H1 (cell line): ENCODE measurements at regions not wholly inside any gene's neighbourhood (a gene's known extent, or its start where the extent isn't known, plus 50 kb on each side); places are given as distances from the start of the nearest gene placed in this dataset.

Experiments used
- CTCF ChIA-PET: fragments of 300-600 bp; sonication (Branson Sonifier 250); formaldehyde crosslinking; loops from one replicate; lab custom pipeline; 2021; ENCODE audit not compliant: partially characterized antibody; lab: Charles Lee
- POLR2A ChIA-PET: fragments of 300-600 bp; sonication (Branson Sonifier 250); formaldehyde crosslinking; loops from one replicate; lab custom pipeline; 2021; ENCODE audit warnings: inconsistent platforms; ENCODE audit not compliant: partially characterized antibody; lab: Charles Lee
- DNase-seq, 2 experiments: peaks; one replicate each; pipeline versions ENCODE4 v3.0.0 to v3.0.0-alpha.2; 2010 to 2022; ENCODE audit warnings: low spot score in 2 of 2, low read depth in 1 of 2, mixed read lengths in 1 of 2
- FAIRE-seq: peaks from 2 replicates; lab custom pipeline; 2011; peaks lifted over from hg19 to GRCh38; lab: Jason Lieb, UNC
- H2AFZ ChIP-seq: 2 replicates; pipeline ENCODE4 v1.8.1; 2012; ENCODE audit warnings: low read length, inconsistent platforms
- H2AK5ac ChIP-seq: 2 replicates; pipeline ENCODE4 v1.6.1; 2013; ENCODE audit warnings: low read depth, low read length
- H2BK120ac ChIP-seq: replicated peaks from 2 replicates; pipeline ENCODE3; 2013; ENCODE audit warnings: low read depth, low read length, inconsistent platforms
- H2BK12ac ChIP-seq: 2 replicates; pipeline ENCODE4 v1.6.1; 2013; ENCODE audit warnings: low read depth, low read length
- H2BK15ac ChIP-seq: 2 replicates; pipeline ENCODE4 v1.6.1; 2013; ENCODE audit warnings: low read length
- H2BK20ac ChIP-seq: 2 replicates; pipeline ENCODE4 v1.6.1; 2013; ENCODE audit warnings: low read length
- H2BK5ac ChIP-seq: 2 replicates; pipeline ENCODE4 v1.6.1; 2013; ENCODE audit warnings: low read depth, low read length
- H3K14ac ChIP-seq: 2 replicates; pipeline ENCODE4 v1.6.1; 2013; ENCODE audit warnings: inconsistent platforms; ENCODE audit not compliant: insufficient read length
- H3K18ac ChIP-seq: 2 replicates; pipeline ENCODE4 v1.6.1; 2013; ENCODE audit warnings: low read length; ENCODE audit errors: extremely low read depth
- H3K23ac ChIP-seq: 2 replicates; pipeline ENCODE4 v1.6.1; 2013; ENCODE audit warnings: inconsistent platforms; ENCODE audit not compliant: insufficient read length
- H3K23me2 ChIP-seq: 2 replicates; pipeline ENCODE4 v1.6.1; 2013; ENCODE audit warnings: low read depth, low read length
- H3K27ac ChIP-seq: 2 replicates; pipeline ENCODE4 v1.6.1; 2011; ENCODE audit warnings: low read depth, low read length, inconsistent platforms
- H3K27me3 ChIP-seq, 4 experiments: replicated peaks in 1 of 4; 1 replicate in 1 of 4; 2 replicates in 3 of 4; pipeline versions ENCODE4 v1.6.1 to v1.8.1; 2011 to 2013; ENCODE audit warnings: low read length in 3 of 4, mild to moderate bottlenecking in 3 of 4, inconsistent platforms in 2 of 4, mixed read lengths in 2 of 4, moderate library complexity in 1 of 4; ENCODE audit not compliant: control insufficient read depth in 3 of 4, insufficient read depth in 3 of 4; ENCODE audit errors: extremely low read depth in 1 of 4
- H3K36me3 ChIP-seq, 4 experiments: 2 replicates each; pipeline versions ENCODE4 v1.6.1 to v1.8.1; 2011 to 2013; ENCODE audit warnings: mild to moderate bottlenecking in 4 of 4, low read length in 3 of 4, moderate library complexity in 2 of 4, control low read depth in 1 of 4, inconsistent platforms in 1 of 4; ENCODE audit not compliant: insufficient read depth in 4 of 4, control insufficient read depth in 2 of 4
- H3K4ac ChIP-seq: replicated peaks from 2 replicates; pipeline ENCODE3; 2013; ENCODE audit warnings: low read length, low read depth, mixed read lengths, inconsistent platforms; ENCODE audit not compliant: insufficient read length
- H3K4me1 ChIP-seq, 4 experiments: replicated peaks in 1 of 4; 1 replicate in 1 of 4; 2 replicates in 3 of 4; pipeline versions ENCODE4 v1.6.1 to v1.8.1; 2011 to 2013; ENCODE audit warnings: low read length in 3 of 4, inconsistent platforms in 2 of 4, mixed read lengths in 1 of 4; ENCODE audit not compliant: insufficient read depth in 4 of 4, control insufficient read depth in 3 of 4
- H3K4me2 ChIP-seq, 2 experiments: 2 replicates each; pipeline versions ENCODE4 v1.6.1 to v1.8.1; 2011 to 2013; ENCODE audit warnings: low read depth in 2 of 2, low read length in 2 of 2, control low read depth in 1 of 2, inconsistent platforms in 1 of 2, mild to moderate bottlenecking in 1 of 2; ENCODE audit not compliant: insufficient read depth in 1 of 2
- H3K4me3 ChIP-seq, 4 experiments: fragments of 200-600, 300-600 bp in 1 of 4; sonication (generic), shearing (Covaris generic), sonication (Bioruptor Twin) in 1 of 4; 2 replicates each; pipeline versions ENCODE4 v1.5.1 to v1.8.1; 2011 to 2016; ENCODE audit warnings: low read length in 4 of 4, low read depth in 3 of 4, control low read depth in 2 of 4, inconsistent platforms in 2 of 4, mild to moderate bottlenecking in 2 of 4, mixed read lengths in 1 of 4, moderate library complexity in 1 of 4; ENCODE audit not compliant: insufficient read depth in 2 of 4; ENCODE audit errors: extremely low read depth in 1 of 4
- H3K56ac ChIP-seq: replicated peaks from 2 replicates; pipeline ENCODE3; 2013; ENCODE audit warnings: low read depth, mild to moderate bottlenecking, mixed read lengths, low read length, inconsistent platforms; ENCODE audit not compliant: insufficient read length
- H3K79me1 ChIP-seq: 2 replicates; pipeline ENCODE4 v1.6.1; 2013; ENCODE audit warnings: low read depth, low read length, control low read depth
- H3K79me2 ChIP-seq, 2 experiments: 2 replicates each; pipeline versions ENCODE4 v1.6.1 to v1.8.1; 2012 to 2013; ENCODE audit warnings: low read length in 2 of 2, mild to moderate bottlenecking in 2 of 2, inconsistent platforms in 1 of 2; ENCODE audit not compliant: insufficient read depth in 2 of 2, control insufficient read depth in 1 of 2
- H3K9ac ChIP-seq, 4 experiments: replicated peaks in 1 of 4; 1 replicate in 1 of 4; 2 replicates in 3 of 4; pipeline versions ENCODE4 v1.6.1 to v1.8.1; 2011 to 2013; ENCODE audit warnings: low read depth in 3 of 4, low read length in 3 of 4, control low read depth in 2 of 4, mild to moderate bottlenecking in 2 of 4, moderate library complexity in 2 of 4, inconsistent platforms in 1 of 4; ENCODE audit errors: extremely low read depth in 1 of 4
- H3K9me3 ChIP-seq, 2 experiments: 2 replicates each; pipeline versions ENCODE4 v1.6.1 to v1.8.1; 2012 to 2013; ENCODE audit warnings: mild to moderate bottlenecking in 2 of 2, moderate library complexity in 2 of 2, control low read depth in 1 of 2, inconsistent platforms in 1 of 2, low read depth in 1 of 2, low read length in 1 of 2, mixed read lengths in 1 of 2; ENCODE audit not compliant: insufficient read depth in 2 of 2
- H4K20me1 ChIP-seq, 2 experiments: replicated peaks in 1 of 2; 2 replicates each; pipeline versions ENCODE3 to v1.8.1; 2011 to 2013; ENCODE audit warnings: inconsistent platforms in 2 of 2, low read length in 2 of 2, mild to moderate bottlenecking in 1 of 2; ENCODE audit not compliant: insufficient read depth in 2 of 2, control insufficient read depth in 1 of 2
- H4K5ac ChIP-seq: 2 replicates; pipeline ENCODE4 v1.6.1; 2013; ENCODE audit warnings: low read length, low read depth, mixed read lengths, inconsistent platforms; ENCODE audit not compliant: insufficient read length
- H4K8ac ChIP-seq: 2 replicates; pipeline ENCODE4 v1.8.0; 2013; ENCODE audit warnings: mild to moderate bottlenecking, moderate library complexity, low read length, inconsistent platforms; ENCODE audit not compliant: insufficient read depth; ENCODE audit errors: extremely low read depth
- H4K91ac ChIP-seq: replicated peaks from 2 replicates; pipeline ENCODE3; 2013; ENCODE audit warnings: low read length, mixed read lengths, inconsistent platforms; ENCODE audit not compliant: insufficient read length
- CTCF ChIP-seq, 3 experiments: IDR thresholded peaks; 1 replicate in 2 of 3; 2 replicates in 1 of 3; pipeline versions ENCODE4 v1.5.1 to v1.6.1; 2011; ENCODE audit warnings: low read length in 3 of 3, mild to moderate bottlenecking in 3 of 3, inconsistent platforms in 2 of 3, low read depth in 1 of 3, moderate library complexity in 1 of 3; ENCODE audit not compliant: insufficient read depth in 1 of 3; ENCODE audit errors: control extremely low read depth in 1 of 3
- FOSL1 ChIP-seq: IDR thresholded peaks from 2 replicates; pipeline ENCODE4 v1.6.1; 2011; ENCODE audit warnings: mild to moderate bottlenecking, low read depth, low read length, moderate library complexity; ENCODE audit not compliant: insufficient read depth
- RAD21 ChIP-seq, 2 experiments: IDR thresholded peaks in 1 of 2; conservative IDR thresholded peaks in 1 of 2; 2 replicates each; pipeline ENCODE4 v1.6.1; 2011; ENCODE audit warnings: low read depth in 2 of 2, low read length in 2 of 2, improper control_type of control experiment in 1 of 2, inconsistent platforms in 1 of 2, mild to moderate bottlenecking in 1 of 2, moderate library complexity in 1 of 2
- SP1 ChIP-seq: IDR thresholded peaks from 2 replicates; pipeline ENCODE4 v1.6.1; 2011; ENCODE audit warnings: low read depth, low read length
- WGBS, 2 experiments: shearing (Covaris generic) in 1 of 2; methylation state at CpG; one replicate each; pipeline versions ENCODE4 v1.1.6 to v1.1.7; 2013 to 2015; ENCODE audit warnings: low lambda C conversion rate in 2 of 2, mixed read lengths in 2 of 2, inconsistent platforms in 1 of 2, low coverage in 1 of 2, missing lambda C conversion rate in 1 of 2; ENCODE audit not compliant: insufficient replicate concordance in 2 of 2, insufficient coverage in 1 of 2, insufficient read length in 1 of 2; ENCODE audit errors: extremely low coverage in 1 of 2, missing lambda C conversion rate in 1 of 2; 5-methylcytosine and 5-hydroxymethylcytosine counted together

DNA sequence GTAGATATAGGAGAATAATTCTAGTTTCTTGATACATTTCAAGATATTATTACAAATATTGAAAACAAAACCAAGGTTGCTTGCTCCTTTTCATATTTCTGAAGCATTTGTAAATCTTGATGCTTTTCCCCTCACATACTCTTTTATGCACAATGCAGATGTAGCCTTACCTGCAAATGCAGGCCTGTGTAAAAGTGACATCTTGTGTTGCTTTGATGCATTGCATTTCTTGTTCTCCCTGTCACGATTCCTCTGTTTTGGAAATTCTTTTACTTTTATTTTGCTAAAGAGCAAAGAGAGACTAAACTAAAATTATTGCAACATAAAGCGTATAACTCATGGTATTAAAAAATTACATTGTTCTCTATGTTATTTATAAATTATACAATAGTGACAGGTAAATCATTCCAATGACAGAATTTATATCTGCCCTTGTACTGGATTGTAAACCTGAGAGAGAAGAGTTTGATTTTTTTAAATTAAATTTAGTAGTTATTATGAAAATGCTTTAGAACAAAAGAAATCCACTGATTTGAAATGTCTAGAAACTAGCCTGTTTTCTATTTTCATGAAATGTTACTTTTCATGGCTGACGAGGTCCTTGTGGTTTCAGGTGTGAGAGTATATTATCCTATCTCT is 970.0 kb downstream of the MAT2B start:
- Histone ChIP-seq H3K79me2 (no peaks in the 10 kb centered on the region), H2BK120ac (no peak overlapping the region), H3K4me1 (no peaks in the 10 kb centered on the region; a peak in 1 of 7 replicates), H4K91ac (no peak overlapping the region), H3K27me3 (no peaks in the 10 kb centered on the region), H3K27ac (no peak overlapping the region), H3K23me2 (no peaks in the 10 kb centered on the region), H3K14ac (no peak overlapping the region), H4K8ac (no peak overlapping the region), H3K79me1 (no peaks in the 10 kb centered on the region), H3K18ac (no peak overlapping the region), H3K4me3 (no peak overlapping the region), H3K9me3 (no peaks in the 10 kb centered on the region), H3K23ac (no peak overlapping the region), H3K56ac (no peak overlapping the region), H4K20me1 (no peaks in the 10 kb centered on the region), H3K4me2 (no peak overlapping the region), H2AK5ac (no peak overlapping the region), H3K4ac (no peak overlapping the region), H3K9ac (no peak overlapping the region), H2BK12ac (no peak overlapping the region), H3K36me3 (no peaks in the 10 kb centered on the region)
- WGBS, 2 experiments = 72% methylated on average over 3 of the region's 3 CpGs; no CpG with 5 or more reads in 1 of the 2 experiments
- ChIA-PET POLR2A (no interaction called here), CTCF (interaction anchor here (0.9 to 3.9 kb wide), 13 partner anchors 13 to 910 kb away, joined by 3 to 15 read pairs (median 4); no protein-coding TSS in a partner anchor)
- peak; percentile 62 for FAIRE-seq
- TF ChIP-seq FOSL1 = no peak
- TF ChIP-seq RAD21 (IDR thresholded peaks at IDR 0.05 in 1 of 2, conservative IDR thresholded peaks at IDR 0.05 in 1 of 2; ENCODE audit: low read depth in 2 of 2, low read length in 2 of 2) = peak; percentile 88 to 91
- TF ChIP-seq CTCF (IDR thresholded peaks at IDR 0.05; ENCODE audit: control extremely low read depth in 1 of 3, insufficient read depth in 1 of 3, low read depth in 1 of 3, low read length in 3 of 3) = peak in 2 of 3 experiments; percentile 57 to 59; a peak in 3 of 4 replicates
- no peak for TF ChIP-seq SP1
- TF ChIP-seq, all 59 proteins: peak for 2
- Histone ChIP-seq H2BK15ac (no peak overlapping the region), H2BK20ac (no peak overlapping the region), H4K5ac (no peak overlapping the region), H2BK5ac (no peak overlapping the region), H2AFZ (no peak overlapping the region)
- DNase-seq = no peak
